HPDE6-E6E7 (cell line): ENCODE measurements at regions not wholly inside any gene's neighbourhood (a gene's known extent, or its start where the extent isn't known, plus 50 kb on each side); places are given as distances from the start of the nearest gene placed in this dataset.
"Not testable (repeated sequence)": the region's sequence is repeated elsewhere in the genome, so short reads cannot be mapped to it uniquely, and the experiment has no call there.

Experiments
- DNase-seq: peaks from one replicate; pipeline ENCODE4 v3.0.0; 2011; ENCODE audit warnings: missing footprints; ENCODE audit errors: extremely low spot score

DNA sequence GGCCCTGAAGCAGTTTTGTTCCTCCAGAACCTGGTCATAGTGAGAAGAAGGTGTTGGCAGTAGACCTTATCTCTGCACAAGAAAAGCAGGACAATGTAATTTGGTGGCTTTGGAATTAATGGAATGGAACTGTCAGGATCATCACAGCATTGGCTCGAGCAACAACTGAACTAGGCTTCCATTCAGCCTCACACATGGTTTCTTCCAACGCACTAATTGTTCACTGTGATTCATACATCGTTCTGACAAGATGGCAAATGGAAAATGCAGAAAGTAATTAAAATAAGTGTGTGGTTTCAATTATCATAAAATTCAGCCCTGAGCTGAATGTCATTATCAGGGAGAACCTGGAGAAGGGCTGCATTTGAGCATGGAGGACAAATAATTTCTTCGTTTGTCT, 80.6 kb downstream of the MFSD1 start:
- no peak for DNase-seq

DNA sequence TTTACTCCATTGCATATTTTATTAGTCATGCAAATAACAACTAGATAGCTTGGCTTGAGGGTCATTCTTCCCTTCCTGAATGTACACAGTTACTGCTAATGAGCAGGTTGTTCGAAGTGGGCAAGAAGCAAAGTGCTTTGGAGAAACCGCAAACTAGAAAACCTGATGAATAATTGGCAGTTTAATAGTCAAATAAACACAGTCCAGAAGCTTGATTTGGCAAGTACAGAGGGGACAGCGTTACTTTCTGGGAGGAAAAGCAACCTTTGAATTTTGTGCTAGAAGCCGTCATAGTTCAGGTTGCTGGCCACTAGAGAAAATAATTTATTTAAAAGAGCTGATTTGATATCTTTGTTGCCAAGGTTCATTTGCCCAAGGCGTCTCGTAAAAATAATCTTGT, 94.9 kb downstream of the MFSD1 start:
- no peak for DNase-seq

- DNase-seq = no peak
These were observed 104.9 kb downstream of the MFSD1 start for GRCh38 chr3:158906749-158907148.

DNA sequence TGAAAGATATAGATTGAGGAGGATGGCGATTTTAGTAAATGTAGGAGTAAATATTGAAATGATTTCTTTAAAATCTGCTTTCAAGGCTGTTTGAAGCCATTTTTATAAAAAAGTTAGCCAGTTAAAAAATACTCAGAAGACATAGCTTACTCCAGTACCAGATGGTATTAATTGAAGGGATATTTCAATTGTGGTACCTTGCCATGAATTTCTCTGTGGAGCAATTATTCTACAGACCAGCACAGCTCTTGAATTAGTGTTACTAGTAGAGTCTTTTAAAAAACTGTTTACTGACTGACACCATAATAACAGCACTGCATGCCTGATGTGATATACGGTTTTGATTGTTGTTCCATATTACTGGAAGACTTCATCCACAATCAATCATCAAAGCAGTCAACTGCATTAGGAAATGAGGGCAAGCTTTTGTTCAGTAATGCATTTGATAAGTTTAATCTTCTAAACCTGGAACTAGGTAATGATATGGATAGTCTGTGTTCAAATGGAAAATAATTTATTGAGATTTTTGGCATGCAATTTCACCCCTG, 106.4 kb downstream of the MFSD1 start:
- DNase-seq = no peak

DNA sequence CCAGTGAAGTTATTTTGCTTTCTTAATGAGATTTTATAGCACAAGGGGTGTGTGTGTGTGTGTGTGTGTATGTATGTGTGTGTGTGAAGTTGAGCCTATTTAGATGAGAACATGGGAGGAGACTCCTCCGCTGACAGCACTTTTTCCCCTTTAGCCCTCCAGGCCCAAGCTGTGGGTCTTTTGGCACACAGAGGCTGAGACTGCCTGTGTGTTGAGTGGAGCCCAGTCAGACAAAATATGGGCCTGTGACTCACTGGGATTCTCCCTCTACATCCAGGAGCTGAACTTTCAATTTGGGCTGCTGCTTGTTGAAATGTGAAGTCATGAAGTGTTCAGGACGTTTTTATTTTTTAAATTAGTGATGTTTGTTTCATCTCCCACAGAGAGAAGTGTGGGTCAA, 108.0 kb downstream of the MFSD1 start:
- DNase-seq = no peak

- DNase-seq = no peak
These were observed 109.7 kb downstream of the MFSD1 start for GRCh38 chr3:158911586-158911985.

DNA sequence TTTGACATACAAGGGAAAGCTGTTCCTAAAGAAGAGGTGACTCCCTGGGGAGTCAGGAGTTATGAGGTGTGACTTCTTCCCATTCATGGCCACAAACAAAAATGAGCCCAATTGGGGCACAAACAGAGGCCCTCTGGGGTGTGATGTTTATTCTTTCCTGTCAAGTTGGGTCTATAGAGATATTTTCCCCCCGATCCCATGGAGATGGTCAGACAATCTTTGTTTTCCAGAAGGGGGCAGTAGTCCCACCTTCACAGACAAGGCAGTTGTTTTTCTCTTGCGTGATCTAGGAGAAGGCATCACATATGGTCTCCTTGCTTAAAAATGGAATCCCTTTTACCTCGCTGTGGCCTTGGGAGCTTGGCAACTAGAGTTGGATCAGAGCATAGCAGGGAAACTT, 110.3 kb downstream of the MFSD1 start:
- no peak for DNase-seq

GRCh38 chr3:158912621-158913020, 110.8 kb downstream of the MFSD1 start:
- no peak for DNase-seq

DNA sequence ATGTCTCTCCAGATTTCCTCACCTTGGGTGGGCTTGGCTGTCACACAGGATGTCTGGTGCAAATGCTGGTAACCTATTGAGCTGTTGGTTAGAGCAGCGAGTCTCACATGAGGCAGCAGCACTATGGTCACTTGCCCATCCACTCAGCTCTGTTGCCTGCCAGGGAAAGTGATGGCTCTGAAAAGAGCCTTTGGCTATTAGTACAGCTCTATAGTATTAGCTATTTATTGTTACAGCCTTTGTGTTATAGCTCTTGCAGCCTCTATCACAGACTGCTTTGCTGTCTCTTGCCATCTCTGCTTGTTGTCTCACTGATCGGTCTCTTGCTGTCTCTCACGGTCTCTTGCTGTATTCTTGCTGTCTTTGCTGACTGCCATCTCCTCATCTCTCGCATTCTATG, 114.3 kb downstream of the MFSD1 start:
- no peak for DNase-seq

DNA sequence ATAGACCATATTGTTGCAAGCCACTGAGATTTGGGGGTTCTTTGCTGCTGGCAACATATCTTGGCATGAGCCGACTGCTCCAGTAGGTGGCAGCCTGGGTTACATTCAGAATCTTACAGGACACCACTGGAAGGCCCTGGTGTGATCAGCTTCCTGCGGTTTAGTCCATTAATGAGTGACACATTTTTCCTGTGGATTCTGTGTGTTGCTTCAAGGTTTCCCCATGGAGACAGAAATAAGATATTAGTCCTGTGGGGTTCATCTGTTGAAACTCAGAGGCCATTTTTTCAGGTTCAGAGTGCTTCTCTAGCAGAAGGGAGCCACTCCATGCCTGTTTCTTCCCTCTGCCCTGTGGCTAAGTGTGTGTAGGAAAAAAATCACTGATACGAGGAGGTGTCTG, 116.2 kb downstream of the MFSD1 start:
- DNase-seq = peak; percentile 50

- DNase-seq = no peak
These were observed 116.6 kb downstream of the MFSD1 start for GRCh38 chr3:158918451-158918850.

GRCh38 chr3:158920371-158920770, 118.5 kb downstream of the MFSD1 start:
- DNase-seq = no peak

- DNase-seq = no peak
These were observed 123.2 kb downstream of the MFSD1 start for GRCh38 chr3:158925021-158925420.

DNA sequence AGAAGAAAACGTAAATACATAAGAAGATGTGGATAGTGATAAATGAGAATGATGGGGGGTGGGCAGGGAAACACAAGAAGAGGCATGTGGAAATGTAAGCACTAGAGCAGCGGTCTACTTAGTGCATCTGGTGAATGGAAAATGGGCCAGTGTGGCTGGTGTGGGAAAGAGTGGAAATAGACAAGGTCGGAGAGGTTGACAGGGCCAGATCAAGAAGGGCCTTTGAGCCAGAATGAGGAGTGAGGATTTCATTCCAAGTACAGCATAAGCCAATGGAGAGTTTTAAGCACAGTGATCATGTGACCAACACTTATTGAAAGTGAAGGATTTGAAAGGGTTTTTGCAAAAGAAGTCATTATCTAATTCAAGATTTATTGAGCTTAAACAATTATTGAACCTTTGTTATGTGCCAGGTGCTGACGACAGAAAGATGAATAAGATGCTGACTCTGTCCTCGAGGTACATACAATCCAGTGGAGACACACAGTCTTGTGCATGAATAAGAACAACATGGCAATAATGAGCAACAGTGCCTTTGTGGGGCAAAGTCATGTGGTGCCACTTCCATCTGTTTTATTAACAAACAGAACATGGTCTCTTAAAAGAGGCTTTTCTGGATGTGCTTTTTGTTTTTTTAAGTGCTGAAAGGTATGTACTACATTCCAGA, 124.1 kb downstream of the MFSD1 start:
- DNase-seq = no peak

DNA sequence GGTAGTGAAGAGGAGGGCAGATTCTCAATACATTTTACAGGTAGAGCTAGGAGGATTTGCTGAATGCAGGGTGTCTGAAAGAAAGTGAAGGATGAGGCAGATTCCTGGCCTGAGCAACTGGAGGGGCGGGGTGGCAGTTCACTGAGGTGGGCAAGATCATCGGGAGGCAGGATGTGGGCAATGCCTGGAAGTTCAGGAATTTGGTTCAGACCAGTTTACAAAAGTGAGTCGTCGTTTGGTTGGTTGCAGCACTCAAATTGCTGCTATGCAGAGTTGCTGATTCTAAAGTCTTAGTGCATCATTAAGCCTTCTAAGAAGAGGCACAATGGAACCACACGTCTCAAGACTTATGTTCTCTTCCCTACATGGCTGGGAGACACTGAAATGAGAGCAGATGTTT, 134.0 kb downstream of the MFSD1 start:
- DNase-seq = no peak

GRCh38 chr3:158936530-158937113, 134.8 kb downstream of the MFSD1 start:
- no peak for DNase-seq

DNA sequence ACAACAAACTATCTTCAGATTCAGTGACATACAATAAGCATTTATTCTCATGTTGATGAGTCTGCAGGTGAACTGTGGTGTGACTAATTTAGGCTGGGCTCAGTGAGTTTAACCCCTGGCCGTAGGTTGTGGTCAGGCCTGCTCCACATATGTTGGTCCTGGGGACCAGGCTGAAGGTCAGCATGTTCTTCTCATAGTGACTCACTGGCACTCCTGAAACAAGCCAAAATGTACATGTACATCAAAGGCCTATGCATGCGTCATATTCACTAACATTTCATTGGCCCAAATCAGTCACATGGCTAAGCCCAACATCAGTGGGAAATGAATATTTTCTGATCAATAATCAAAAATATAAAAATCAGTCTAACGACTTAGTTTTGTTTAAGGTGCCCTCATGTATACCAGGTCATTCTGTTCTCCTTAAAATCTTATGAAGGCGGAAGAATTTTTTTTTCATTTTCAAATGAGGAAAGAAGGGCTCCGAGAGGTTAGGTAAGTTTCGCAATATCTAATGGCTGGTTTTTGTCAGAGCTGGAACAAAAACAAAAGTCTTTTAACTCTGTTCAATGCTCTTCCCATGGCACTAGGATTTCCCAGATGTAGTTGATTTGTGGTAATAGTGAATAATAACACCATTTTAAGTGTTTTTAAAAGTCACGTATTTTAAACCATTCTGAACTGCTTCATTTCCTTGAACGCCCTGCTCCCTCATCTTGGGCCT, 148.5 kb downstream of the MFSD1 start:
- DNase-seq = no peak

GRCh38 chr3:158953131-158953530, 151.3 kb downstream of the MFSD1 start:
- DNase-seq = no peak

DNA sequence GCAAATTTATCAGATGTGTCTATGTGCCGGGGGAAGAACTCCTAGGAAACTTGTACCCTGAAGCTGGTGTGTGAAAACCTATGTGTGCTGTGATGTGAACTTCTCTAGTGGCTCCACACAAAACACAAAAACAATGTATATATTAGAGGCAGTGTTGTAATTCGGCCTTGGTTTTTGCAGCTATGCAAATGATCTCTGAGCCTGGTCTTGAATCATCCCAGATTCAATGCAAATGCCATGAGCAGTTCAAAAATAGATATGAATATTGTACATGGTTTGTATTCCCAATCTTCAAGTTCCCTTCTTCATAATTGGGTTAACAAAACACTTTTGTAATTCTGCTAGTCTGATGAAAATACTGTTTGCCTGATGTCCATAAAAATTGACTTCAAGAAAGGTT, 152.6 kb downstream of the MFSD1 start:
- DNase-seq = no peak

DNA sequence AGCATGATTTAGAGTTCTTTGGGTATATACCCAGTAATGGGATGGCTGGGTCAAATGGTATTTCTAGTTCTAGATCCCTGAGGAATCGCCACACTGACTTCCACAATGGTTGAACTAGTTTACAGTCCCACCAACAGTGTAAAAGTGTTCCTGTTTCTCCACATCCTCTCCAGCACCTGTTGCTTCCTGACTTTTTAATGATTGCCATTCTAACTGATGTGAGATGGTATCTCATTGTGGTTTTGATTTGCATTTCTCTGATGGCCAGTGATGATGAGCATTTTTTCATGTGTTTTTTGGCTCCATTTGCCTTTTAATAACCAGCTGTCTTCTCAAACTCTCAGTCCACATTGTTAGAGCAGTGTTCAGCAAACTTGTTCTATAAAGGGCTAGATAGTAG, 155.9 kb downstream of the MFSD1 start:
- not testable (repeated sequence) for DNase-seq

- DNase-seq = no peak
These were observed 157.0 kb downstream of the MFSD1 start for GRCh38 chr3:158958873-158959272.

- no peak for DNase-seq
These were observed 159.6 kb downstream of the MFSD1 start for GRCh38 chr3:158961471-158961870.

- DNase-seq = no peak
These were observed 160.1 kb downstream of the MFSD1 start for GRCh38 chr3:158961911-158962310.
